Mesendoderm (in vitro differentiated cells): ENCODE measurements at regions not wholly inside any gene's neighbourhood (a gene's known extent, or its start where the extent isn't known, plus 50 kb on each side); places are given as distances from the start of the nearest gene placed in this dataset.

Source experiments
- DNase-seq: peaks from one replicate; pipeline ENCODE4 v3.0.0; 2013
- H2AK5ac ChIP-seq: 2 replicates; pipeline ENCODE4 v1.6.1; 2013; ENCODE audit warnings: low read length, inconsistent platforms
- H2BK120ac ChIP-seq: 2 replicates; pipeline ENCODE4 v1.6.1; 2013; ENCODE audit warnings: low read depth, mild to moderate bottlenecking, low read length, moderate library complexity, mixed read lengths
- H2BK15ac ChIP-seq: replicated peaks from 2 replicates; pipeline ENCODE4 v1.6.1; 2013; ENCODE audit warnings: low read depth, mild to moderate bottlenecking, moderate library complexity
- H2BK5ac ChIP-seq: 2 replicates; pipeline ENCODE4 v1.6.1; 2013; ENCODE audit warnings: low read length, inconsistent platforms
- H3K18ac ChIP-seq: 2 replicates; pipeline ENCODE4 v1.6.1; 2013; ENCODE audit warnings: mild to moderate bottlenecking, low read length, mixed read lengths
- H3K23ac ChIP-seq: one replicate; pipeline ENCODE4 v1.6.1; 2013; ENCODE audit warnings: low read length
- H3K27ac ChIP-seq: 2 replicates; pipeline ENCODE4 v1.5.1; 2013; ENCODE audit warnings: low read depth, mild to moderate bottlenecking, inconsistent platforms, low read length, moderate library complexity
- H3K27me3 ChIP-seq: 2 replicates; pipeline ENCODE4 v1.6.1; 2013; ENCODE audit warnings: low read length, control low read depth, mild to moderate bottlenecking, inconsistent platforms; ENCODE audit not compliant: insufficient read depth, poor library complexity
- H3K36me3 ChIP-seq: 2 replicates; pipeline ENCODE4 v1.6.1; 2013; ENCODE audit warnings: low read length, inconsistent platforms; ENCODE audit not compliant: control insufficient read depth, insufficient read depth
- H3K4ac ChIP-seq: one replicate; pipeline ENCODE4 v1.6.1; 2013; ENCODE audit warnings: low read depth, mild to moderate bottlenecking, low read length, moderate library complexity
- H3K4me1 ChIP-seq: 2 replicates; pipeline ENCODE4 v1.6.1; 2013; ENCODE audit warnings: low read depth, low read length, inconsistent platforms; ENCODE audit not compliant: control insufficient read depth
- H3K4me2 ChIP-seq: 2 replicates; pipeline ENCODE4 v1.6.1; 2013; ENCODE audit warnings: low read length
- H3K4me3 ChIP-seq: 2 replicates; pipeline ENCODE4 v1.5.1; 2013; ENCODE audit warnings: mild to moderate bottlenecking, low read length
- H3K56ac ChIP-seq: one replicate; pipeline ENCODE4 v1.6.1; 2013; ENCODE audit warnings: low read length
- H3K79me1 ChIP-seq: 2 replicates; pipeline ENCODE4 v1.6.1; 2013; ENCODE audit warnings: low read length, inconsistent platforms
- H3K79me2 ChIP-seq: 2 replicates; pipeline ENCODE4 v1.6.1; 2013; ENCODE audit warnings: mild to moderate bottlenecking, low read length; ENCODE audit not compliant: control insufficient read depth, insufficient read depth
- H3K9ac ChIP-seq: 2 replicates; pipeline ENCODE4 v1.6.1; 2013; ENCODE audit warnings: low read length, inconsistent platforms
- H4K5ac ChIP-seq: one replicate; pipeline ENCODE4 v1.6.1; 2013; ENCODE audit warnings: low read length
- H4K8ac ChIP-seq: one replicate; pipeline ENCODE4 v1.6.1; 2013; ENCODE audit warnings: low read depth, mild to moderate bottlenecking, control low read depth, low read length, moderate library complexity
- WGBS: extraction: QIAGEN DNeasy Blood & Tissue Kit; methylation state at CpG from one replicate; pipeline ENCODE4 v1.1.7; 2013; ENCODE audit warnings: low lambda C conversion rate, missing lambda C conversion rate; ENCODE audit not compliant: insufficient coverage; ENCODE audit errors: extremely low coverage; 5-methylcytosine and 5-hydroxymethylcytosine counted together

DNA sequence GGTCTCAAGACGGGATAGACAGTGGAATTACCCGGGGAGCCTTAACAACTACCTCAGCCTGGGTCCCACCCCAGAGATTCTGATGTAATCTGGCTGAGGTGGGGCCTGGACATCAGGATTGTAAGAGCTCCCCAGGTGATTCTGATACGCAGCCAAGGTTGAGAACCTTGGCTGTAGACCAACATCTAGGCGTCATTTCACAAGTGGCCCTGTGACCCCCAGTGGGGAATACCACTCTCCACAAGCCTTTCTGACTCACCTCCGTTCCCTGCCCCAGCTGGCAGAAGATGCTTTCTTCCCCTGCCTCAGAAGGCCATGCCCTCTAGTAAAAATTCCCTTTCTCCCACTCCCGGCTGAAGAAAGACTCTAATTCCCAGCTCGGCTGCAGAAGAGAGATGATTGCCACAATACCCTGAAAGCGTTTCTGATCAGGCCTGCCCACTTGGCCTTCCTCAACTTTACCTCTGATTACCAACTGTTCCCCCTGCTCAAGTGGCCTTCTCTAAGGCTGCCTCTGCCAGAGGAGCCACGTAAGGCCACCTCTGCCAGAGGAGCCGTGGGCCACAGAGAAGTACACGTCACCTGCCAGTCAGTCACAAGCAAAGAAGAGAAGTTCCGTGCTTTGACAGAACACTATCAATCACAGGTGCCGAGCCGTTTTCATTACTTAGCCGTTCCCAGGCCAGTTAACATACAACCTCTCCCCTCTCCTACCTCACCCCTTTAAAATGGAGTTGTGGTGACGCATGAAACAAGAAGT lies 116.8 kb upstream of the PKDCC start:
- H2BK120ac ChIP-seq: no peak overlapping the region
- no CpG with 5 or more reads among the region's 16 CpGs for WGBS
- peak overlapping the region; percentile 40 for H2AK5ac ChIP-seq
- H4K8ac ChIP-seq: no peak overlapping the region
- H3K4me2 ChIP-seq: no peak overlapping the region
- H3K18ac ChIP-seq: peak overlapping the region; percentile 18
- no peak overlapping the region for H3K27ac ChIP-seq
- H3K23ac ChIP-seq: no peak overlapping the region
- H3K4ac ChIP-seq: no peak overlapping the region
- H3K27me3 ChIP-seq: no peaks in the 10 kb centered on the region
- no peak overlapping the region for H3K4me3 ChIP-seq
- no peaks in the 10 kb centered on the region for H3K36me3 ChIP-seq
- H3K4me1 ChIP-seq: peaks cover 15% of the 10 kb centered on the region
- no peaks in the 10 kb centered on the region for H3K79me1 ChIP-seq
- H3K56ac ChIP-seq: no peak overlapping the region
- H2BK15ac ChIP-seq: no peak overlapping the region
- no peak overlapping the region for H3K9ac ChIP-seq
- no peak for DNase-seq
- no peak overlapping the region for H4K5ac ChIP-seq
- no peaks in the 10 kb centered on the region for H3K79me2 ChIP-seq
- no peak overlapping the region for H2BK5ac ChIP-seq

DNA sequence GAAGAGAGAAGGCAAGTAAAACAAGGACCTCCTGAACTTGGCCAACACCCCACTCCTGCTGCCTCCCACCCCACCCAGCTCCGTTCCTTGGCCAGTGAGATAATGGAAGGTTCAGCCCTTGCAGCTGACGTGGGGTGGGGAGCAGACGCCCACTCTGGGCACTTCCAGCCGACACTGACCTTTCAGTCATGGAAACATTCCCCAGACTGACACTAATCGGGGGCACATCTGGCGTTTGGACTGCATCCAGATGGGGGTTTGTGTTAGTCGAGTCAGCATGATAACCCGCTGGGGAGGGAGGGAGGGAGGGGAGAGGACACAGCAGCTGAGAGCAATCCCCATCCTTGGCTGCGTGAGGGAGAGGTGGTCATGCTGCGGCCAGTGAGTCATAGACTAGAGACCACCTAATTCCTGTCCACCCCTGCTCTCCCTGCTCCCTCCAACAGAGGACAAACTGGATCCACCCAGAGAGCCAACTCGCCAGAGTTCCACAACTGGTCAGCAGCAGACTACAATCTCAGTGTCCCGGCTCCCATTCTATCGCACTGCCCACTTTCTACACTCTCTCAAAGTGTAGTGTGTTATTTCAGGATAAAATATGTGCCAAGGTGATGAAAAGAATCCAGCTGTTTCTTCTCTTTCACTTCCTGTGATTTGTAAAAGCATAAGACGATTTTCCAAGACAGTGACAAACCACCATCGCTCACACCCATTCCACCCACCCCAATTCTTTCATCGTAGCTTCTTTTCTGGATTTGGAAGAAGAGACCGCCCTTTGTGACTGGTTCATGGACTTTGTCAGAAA lies 115.4 kb upstream of the PKDCC start:
- Histone ChIP-seq H3K9ac (no peak overlapping the region), H3K27me3 (no peaks in the 10 kb centered on the region), H3K27ac (no peak overlapping the region), H3K79me1 (no peaks in the 10 kb centered on the region), H3K56ac (no peak overlapping the region), H3K23ac (no peak overlapping the region), H3K4me2 (no peak overlapping the region), H2AK5ac (no peak overlapping the region), H3K36me3 (no peaks in the 10 kb centered on the region), H3K4me3 (no peak overlapping the region), H2BK5ac (no peak overlapping the region), H2BK15ac (peak overlapping the region; percentile 37), H3K4ac (peak overlapping the region; percentile 56), H3K18ac (no peak overlapping the region), H3K4me1 (peaks cover 17% of the 10 kb centered on the region), H3K79me2 (no peaks in the 10 kb centered on the region), H4K8ac (no peak overlapping the region), H4K5ac (no peak overlapping the region), H2BK120ac (no peak overlapping the region)
- DNase-seq: no peak
- no CpG with 5 or more reads among the region's 17 CpGs for WGBS

GRCh38 chr2:41933046-41933420 lies 114.8 kb upstream of the PKDCC start:
- Histone ChIP-seq H3K4me2 (no peak overlapping the region), H2AK5ac (no peak overlapping the region), H3K36me3 (no peaks in the 10 kb centered on the region), H3K4ac (no peak overlapping the region), H3K27me3 (no peaks in the 10 kb centered on the region), H3K56ac (no peak overlapping the region), H4K5ac (no peak overlapping the region), H3K4me1 (peaks cover 17% of the 10 kb centered on the region), H3K79me1 (no peaks in the 10 kb centered on the region), H3K79me2 (no peaks in the 10 kb centered on the region), H3K18ac (no peak overlapping the region), H4K8ac (no peak overlapping the region), H2BK5ac (no peak overlapping the region), H3K27ac (no peak overlapping the region), H3K9ac (no peak overlapping the region), H3K4me3 (no peak overlapping the region), H2BK15ac (no peak overlapping the region), H2BK120ac (no peak overlapping the region), H3K23ac (no peak overlapping the region)
- DNase-seq: no peak
- WGBS: no CpG with 5 or more reads among the region's 3 CpGs

DNA sequence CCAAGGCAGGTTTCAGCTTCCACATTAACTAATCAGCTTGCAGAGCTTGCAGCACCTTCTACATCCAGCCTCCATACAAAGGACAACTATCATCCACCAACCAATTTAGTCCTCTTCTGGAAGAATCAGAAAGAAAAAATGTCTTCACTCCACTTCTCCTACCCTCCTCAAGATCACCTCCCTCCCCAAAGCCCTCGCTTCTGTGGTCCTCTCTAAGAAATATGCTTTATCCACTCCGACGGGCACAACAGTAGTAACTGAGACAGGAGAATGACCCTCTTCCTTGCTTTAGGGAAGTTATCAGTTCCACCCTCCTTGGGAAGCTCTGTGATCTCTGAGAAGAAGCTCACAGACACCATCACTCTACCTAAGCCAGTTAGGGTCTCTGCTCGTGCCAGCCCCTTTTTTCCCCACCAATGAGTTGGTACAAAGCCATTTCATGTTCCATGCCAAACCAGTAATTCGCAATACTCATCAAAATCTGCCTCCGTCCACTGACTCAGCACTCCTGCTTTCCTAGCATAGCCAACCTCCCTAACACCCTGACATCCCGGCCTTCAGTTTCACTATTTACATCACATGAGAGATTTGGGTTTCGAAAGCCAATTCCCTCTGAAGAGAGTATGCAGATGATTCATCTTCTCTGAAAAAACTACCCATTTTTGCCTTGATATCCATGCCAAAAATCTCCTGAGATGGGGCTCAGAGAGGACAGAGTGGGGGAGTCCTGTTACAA lies 114.1 kb upstream of the PKDCC start:
- no peaks in the 10 kb centered on the region for H3K79me1 ChIP-seq
- H3K4ac ChIP-seq: no peak overlapping the region
- no peak overlapping the region for H3K4me3 ChIP-seq
- peaks cover 20% of the 10 kb centered on the region for H3K4me1 ChIP-seq
- H2AK5ac ChIP-seq: no peak overlapping the region
- no peak overlapping the region for H3K56ac ChIP-seq
- H3K18ac ChIP-seq: peak overlapping the region; percentile 9
- H2BK120ac ChIP-seq: no peak overlapping the region
- no peak overlapping the region for H3K4me2 ChIP-seq
- no peak overlapping the region for H2BK5ac ChIP-seq
- no peak for DNase-seq
- no CpG with 5 or more reads among the region's 8 CpGs for WGBS
- no peaks in the 10 kb centered on the region for H3K36me3 ChIP-seq
- no peak overlapping the region for H3K9ac ChIP-seq
- no peak overlapping the region for H2BK15ac ChIP-seq
- no peaks in the 10 kb centered on the region for H3K27me3 ChIP-seq
- no peak overlapping the region for H4K5ac ChIP-seq
- H3K79me2 ChIP-seq: no peaks in the 10 kb centered on the region
- no peak overlapping the region for H4K8ac ChIP-seq
- no peak overlapping the region for H3K27ac ChIP-seq
- no peak overlapping the region for H3K23ac ChIP-seq

DNA sequence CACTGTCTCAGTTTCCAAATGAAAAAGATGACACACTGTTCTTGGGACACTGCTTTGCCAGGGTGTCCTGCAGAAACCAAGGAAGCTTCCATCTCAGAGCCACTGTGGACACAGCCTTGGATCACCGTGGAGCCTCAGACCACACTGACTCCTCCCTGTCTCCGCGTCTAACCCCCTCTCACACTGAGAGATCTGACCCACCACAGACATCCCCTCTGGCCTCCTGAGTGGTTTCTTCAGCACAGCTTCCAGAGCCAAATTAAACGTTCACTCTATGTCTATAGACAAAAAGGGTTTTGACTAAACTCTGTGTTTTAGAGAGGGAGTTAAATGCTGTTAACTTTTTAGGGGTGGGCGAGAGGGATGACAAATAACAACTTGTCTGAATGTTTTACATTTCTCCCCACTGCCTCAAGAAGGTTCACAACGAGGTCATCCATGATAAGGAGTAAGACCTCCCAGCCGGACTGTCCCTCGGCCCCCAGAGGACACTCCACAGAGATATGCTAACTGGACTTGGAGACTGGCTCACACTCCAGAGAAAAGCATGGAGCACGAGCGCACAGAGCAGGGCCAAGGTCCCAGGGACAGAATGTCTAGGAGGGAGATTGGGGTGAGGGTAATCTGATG lies 113.4 kb upstream of the PKDCC start:
- no peaks in the 10 kb centered on the region for H3K79me1 ChIP-seq

More for the DNA sequence above, 113.4 kb upstream of the PKDCC start:
- peaks cover 24% of the 10 kb centered on the region for H3K4me1 ChIP-seq
- no peaks in the 10 kb centered on the region for H3K79me2 ChIP-seq
- no peak for DNase-seq
- H3K9ac ChIP-seq: no peak overlapping the region
- no peak overlapping the region for H4K5ac ChIP-seq
- no CpG with 5 or more reads among the region's 10 CpGs for WGBS
- no peak overlapping the region for H3K27ac ChIP-seq
- no peaks in the 10 kb centered on the region for H3K36me3 ChIP-seq
- no peak overlapping the region for H3K4me3 ChIP-seq
- peak overlapping the region; percentile 10 for H3K18ac ChIP-seq
- no peak overlapping the region for H2BK120ac ChIP-seq
- no peak overlapping the region for H3K23ac ChIP-seq
- no peak overlapping the region for H3K4me2 ChIP-seq
- no peak overlapping the region for H3K4ac ChIP-seq
- no peak overlapping the region for H2BK15ac ChIP-seq
- no peak overlapping the region for H2BK5ac ChIP-seq
- H3K27me3 ChIP-seq: no peaks in the 10 kb centered on the region
- no peak overlapping the region for H2AK5ac ChIP-seq
- no peak overlapping the region for H4K8ac ChIP-seq
- no peak overlapping the region for H3K56ac ChIP-seq
